ENCODE measurements at regions not wholly inside any gene's neighbourhood (a gene's known extent, or its start where the extent isn't known, plus 50 kb on each side); places are given as distances from the start of the nearest gene placed in this dataset.

GRCh38 chr9:88026118-88026479, 51.8 kb upstream of the CDK20 start:
- no peak for DNase-seq (ENCODE audit: low spot score)
- TF ChIP-seq, protein P1, sequence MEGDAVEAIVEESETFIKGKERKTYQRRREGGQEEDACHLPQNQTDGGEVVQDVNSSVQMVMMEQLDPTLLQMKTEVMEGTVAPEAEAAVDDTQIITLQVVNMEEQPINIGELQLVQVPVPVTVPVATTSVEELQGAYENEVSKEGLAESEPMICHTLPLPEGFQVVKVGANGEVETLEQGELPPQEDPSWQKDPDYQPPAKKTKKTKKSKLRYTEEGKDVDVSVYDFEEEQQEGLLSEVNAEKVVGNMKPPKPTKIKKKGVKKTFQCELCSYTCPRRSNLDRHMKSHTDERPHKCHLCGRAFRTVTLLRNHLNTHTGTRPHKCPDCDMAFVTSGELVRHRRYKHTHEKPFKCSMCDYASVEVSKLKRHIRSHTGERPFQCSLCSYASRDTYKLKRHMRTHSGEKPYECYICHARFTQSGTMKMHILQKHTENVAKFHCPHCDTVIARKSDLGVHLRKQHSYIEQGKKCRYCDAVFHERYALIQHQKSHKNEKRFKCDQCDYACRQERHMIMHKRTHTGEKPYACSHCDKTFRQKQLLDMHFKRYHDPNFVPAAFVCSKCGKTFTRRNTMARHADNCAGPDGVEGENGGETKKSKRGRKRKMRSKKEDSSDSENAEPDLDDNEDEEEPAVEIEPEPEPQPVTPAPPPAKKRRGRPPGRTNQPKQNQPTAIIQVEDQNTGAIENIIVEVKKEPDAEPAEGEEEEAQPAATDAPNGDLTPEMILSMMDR (IDR thresholded peaks at IDR 0.05), result no peak
- no peak for ATAC-seq (ENCODE audit: insufficient number of reproducible peaks, low FRiP score, low read depth)
- Histone ChIP-seq H3K9me3 (no peaks in the 10 kb centered on the region), H3K27me3 (replicated peaks; ENCODE audit: insufficient read depth) (no peaks in the 10 kb centered on the region), H3K4me1 (ENCODE audit: control insufficient read depth in 1 of 2, low read depth in 2 of 2) (no peaks in the 10 kb centered on the region), H3K4me3 (no peak overlapping the region), H3K27ac (no peak overlapping the region), H3K36me3 (no peaks in the 10 kb centered on the region)

DNA sequence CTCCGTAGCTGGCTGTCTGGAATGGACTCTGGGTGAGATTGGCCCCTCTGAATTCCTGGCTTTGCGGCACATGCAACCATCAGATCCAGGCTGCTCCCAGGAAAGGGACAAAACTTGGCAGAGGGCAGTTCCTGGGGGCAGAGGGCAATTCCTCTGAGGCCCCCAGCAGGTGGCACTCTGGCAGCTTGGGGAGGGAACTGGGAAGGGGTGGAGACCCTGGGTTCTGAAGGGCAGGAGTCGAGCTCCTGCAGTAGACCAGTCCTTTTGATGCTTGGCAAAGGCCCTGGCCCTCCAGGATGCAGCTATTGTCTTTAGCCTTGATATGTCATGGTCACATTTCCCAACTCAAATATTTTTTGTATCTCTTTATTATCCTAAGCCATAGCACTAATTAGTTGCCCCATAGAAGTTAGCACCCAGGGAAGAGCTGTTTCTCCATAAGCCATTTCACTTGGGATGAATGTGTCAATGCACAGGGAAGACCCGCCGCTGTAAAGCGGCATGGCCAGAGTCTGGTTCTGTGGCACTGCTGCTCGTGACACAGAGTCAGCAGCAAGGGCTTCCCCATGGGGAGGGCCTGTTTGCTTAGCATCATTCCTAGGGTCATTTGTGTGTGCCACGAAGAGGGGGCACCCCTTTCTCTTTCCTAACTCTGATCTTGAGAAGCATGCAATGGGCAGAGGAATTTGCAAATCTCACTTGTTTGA, 51.2 kb upstream of the CDK20 start:
- H3K27me3 ChIP-seq (replicated peaks; ENCODE audit: insufficient read depth), result no peaks in the 10 kb centered on the region
- no peak overlapping the region for H3K4me3 ChIP-seq
- TF ChIP-seq, protein P1 (IDR thresholded peaks at IDR 0.05), result no peak
- no peaks in the 10 kb centered on the region for H3K4me1 ChIP-seq (ENCODE audit: control insufficient read depth in 1 of 2, low read depth in 2 of 2)
- ATAC-seq (ENCODE audit: insufficient number of reproducible peaks, low FRiP score, low read depth) (no peak), DNase-seq (ENCODE audit: low spot score) (no peak)
- no peak overlapping the region for H3K27ac ChIP-seq
- H3K9me3 ChIP-seq, result no peaks in the 10 kb centered on the region
- H3K36me3 ChIP-seq, result no peaks in the 10 kb centered on the region

DNA sequence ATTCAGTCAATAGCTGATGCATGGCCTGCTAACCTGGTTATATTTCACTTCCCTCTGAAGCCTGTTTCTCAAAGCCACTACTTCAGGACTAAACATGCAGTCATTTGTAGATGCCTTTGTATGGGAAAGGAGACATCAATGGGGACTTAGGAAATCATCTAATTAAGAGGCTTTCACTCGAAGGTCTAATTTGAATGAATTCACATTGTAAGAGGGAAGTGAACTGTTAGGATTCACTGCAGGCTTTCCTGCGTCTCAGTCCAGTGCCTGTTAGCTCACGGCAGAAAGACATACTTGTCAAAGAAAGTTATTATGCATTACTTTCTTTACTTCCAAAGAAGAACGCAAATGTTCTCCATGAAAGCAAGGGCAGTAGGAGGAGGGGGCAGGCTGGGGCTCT, 50.6 kb upstream of the CDK20 start:
- no peak overlapping the region for H3K4me3 ChIP-seq
- no peak for ATAC-seq (ENCODE audit: insufficient number of reproducible peaks, low FRiP score, low read depth)

More for the DNA sequence above, 50.6 kb upstream of the CDK20 start:
- no peaks in the 10 kb centered on the region for H3K9me3 ChIP-seq
- no peak for DNase-seq (ENCODE audit: low spot score)
- no peak overlapping the region for H3K27ac ChIP-seq
- no peaks in the 10 kb centered on the region for H3K4me1 ChIP-seq (ENCODE audit: control insufficient read depth in 1 of 2, low read depth in 2 of 2)
- H3K36me3 ChIP-seq, result no peaks in the 10 kb centered on the region
- no peaks in the 10 kb centered on the region for H3K27me3 ChIP-seq (replicated peaks; ENCODE audit: insufficient read depth)
- TF ChIP-seq, protein P1 (IDR thresholded peaks at IDR 0.05), result no peak
